ENCODE measurements at regions not wholly inside any gene's neighbourhood (a gene's known extent, or its start where the extent isn't known, plus 50 kb on each side); places are given as distances from the start of the nearest gene placed in this dataset.

- POLR2A ChIA-PET = no interaction called here
- ATAC-seq (no peak), DNase-seq (no peak)
- Mint-ChIP-seq H3K4me1 (no peaks in the 10 kb centered on the region), H3K27me3 (peaks cover 0 to 4% (median 0%) of the 10 kb centered on the region in 5 donors), H3K27ac (no peak overlapping the region), H3K36me3 (no peaks in the 10 kb centered on the region), H3K9me3 (peaks cover 0 to 4% (median 0%) of the 10 kb centered on the region in 9 donors), H3K4me3 (no peak overlapping the region)
Measured at GRCh38 chr5:32964261-32964660, 253.1 kb downstream of the NPR3 start.

DNA sequence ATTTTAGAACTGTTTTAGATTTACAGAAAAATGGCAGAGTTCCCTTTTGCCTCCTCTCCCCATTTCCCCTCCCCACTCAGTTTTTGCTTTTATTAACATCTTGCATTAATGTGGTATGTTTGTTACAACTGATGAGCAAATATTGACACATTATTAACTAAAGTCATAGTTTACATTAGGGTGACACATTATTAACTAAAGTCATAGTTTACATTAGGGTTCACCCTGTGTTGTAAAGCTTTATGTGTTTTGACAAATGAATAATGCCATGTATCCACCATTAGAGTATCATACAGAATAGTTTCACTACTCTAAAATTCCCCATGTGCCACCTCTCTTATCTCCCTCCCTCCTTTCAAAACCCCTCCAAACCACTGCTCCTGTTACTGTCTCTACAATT is 262.5 kb downstream of the NPR3 start:
- peaks cover 1 to 21% (median 4%) of the 10 kb centered on the region in 5 donors for H3K27me3 Mint-ChIP-seq
- H3K36me3 Mint-ChIP-seq = peaks cover 0 to under 1% (median 0%) of the 10 kb centered on the region in 3 donors
- H3K9me3 Mint-ChIP-seq = peaks cover 0 to 5% (median 0%) of the 10 kb centered on the region in 9 donors
- ATAC-seq = no peak
- no peaks in the 10 kb centered on the region for H3K4me1 Mint-ChIP-seq
- H3K27ac Mint-ChIP-seq = no peak overlapping the region
- DNase-seq = no peak
- H3K4me3 Mint-ChIP-seq = no peak overlapping the region
- POLR2A ChIA-PET = no interaction called here

DNA sequence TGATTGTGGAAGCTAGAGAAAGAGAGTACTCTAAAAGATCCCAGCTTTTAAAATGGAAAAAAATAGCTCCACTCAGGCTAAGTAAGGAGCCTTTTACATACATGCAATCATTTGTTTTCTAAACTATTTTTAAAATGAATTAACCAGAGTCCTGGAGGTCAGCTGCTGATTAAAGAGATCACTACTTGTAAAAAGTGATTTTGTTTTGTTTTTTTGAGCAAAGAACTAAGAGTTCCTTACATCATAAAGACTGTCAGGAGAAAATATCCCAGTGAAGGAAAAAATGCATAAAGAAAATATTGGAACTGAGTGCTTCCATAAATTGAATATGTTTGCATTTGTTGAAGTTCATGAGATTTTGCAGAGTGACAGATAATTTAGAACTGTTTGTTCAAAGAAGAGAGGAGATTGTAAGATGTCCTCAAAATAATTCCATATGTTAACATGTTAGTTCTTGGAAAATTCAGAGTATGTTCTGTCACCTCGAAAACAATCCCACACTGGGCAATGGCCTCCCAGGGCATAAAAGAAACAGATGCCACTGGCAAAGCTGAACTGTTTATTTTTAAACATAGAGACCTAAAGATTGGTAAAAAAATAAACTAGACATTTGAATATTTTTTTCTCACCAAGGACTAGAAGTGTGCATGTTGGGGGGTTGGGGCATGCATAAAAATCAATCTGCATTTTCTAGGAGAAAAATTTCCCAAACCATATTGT is 264.7 kb downstream of the NPR3 start:
- Mint-ChIP-seq H3K4me1 (no peaks in the 10 kb centered on the region), H3K27ac (no peak overlapping the region), H3K27me3 (peaks cover 1 to 21% (median 4%) of the 10 kb centered on the region in 5 donors), H3K9me3 (peaks cover 0 to 10% (median 5%) of the 10 kb centered on the region in 9 donors), H3K4me3 (no peak overlapping the region), H3K36me3 (peaks cover 0 to 10% (median 0%) of the 10 kb centered on the region in 3 donors)
- POLR2A ChIA-PET = no interaction called here
- DNase-seq = no peak
- no peak for ATAC-seq

GRCh38 chr5:32981061-32981460 is 269.9 kb downstream of the NPR3 start:
- Mint-ChIP-seq H3K4me1 (no peaks in the 10 kb centered on the region), H3K27ac (no peak overlapping the region), H3K9me3 (peaks cover 0 to 35% (median 12%) of the 10 kb centered on the region in 9 donors), H3K27me3 (peaks cover 1 to 21% (median 4%) of the 10 kb centered on the region in 5 donors), H3K4me3 (no peak overlapping the region), H3K36me3 (peaks cover 0 to 10% (median 0%) of the 10 kb centered on the region in 3 donors)
- POLR2A ChIA-PET = no interaction called here
- DNase-seq = no peak
- no peak for ATAC-seq

GRCh38 chr5:32984851-32985610 is 273.9 kb downstream of the NPR3 start:
- POLR2A ChIA-PET = no interaction called here
- no peaks in the 10 kb centered on the region for H3K36me3 Mint-ChIP-seq

DNA sequence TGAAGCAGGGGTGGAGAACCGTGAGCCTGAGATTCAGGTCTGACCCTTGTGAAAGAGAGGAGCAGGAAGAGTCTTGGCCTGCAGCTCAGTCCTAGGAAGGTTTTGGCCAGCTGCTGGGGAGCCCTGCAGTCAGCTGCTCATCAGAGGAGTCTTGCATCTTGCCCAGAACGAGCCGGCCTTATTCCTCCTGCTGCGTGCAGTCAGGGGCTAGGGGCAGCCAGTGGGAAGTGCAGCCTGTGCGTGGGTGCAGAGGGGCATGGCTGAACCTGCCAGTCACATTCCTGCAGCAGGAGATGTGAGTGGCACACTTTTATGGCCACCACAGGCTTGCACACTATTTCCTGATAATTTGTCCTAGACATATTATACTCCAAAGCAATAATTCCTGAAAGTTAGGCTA is 278.7 kb downstream of the NPR3 start:
- no peak for ATAC-seq
- Mint-ChIP-seq H3K9me3 (peaks cover 0 to 47% (median 12%) of the 10 kb centered on the region in 9 donors), H3K27me3 (peaks cover 0 to 2% (median 0%) of the 10 kb centered on the region in 5 donors), H3K36me3 (no peaks in the 10 kb centered on the region), H3K27ac (no peak overlapping the region), H3K4me1 (no peaks in the 10 kb centered on the region), H3K4me3 (no peak overlapping the region)
- DNase-seq = no peak
- POLR2A ChIA-PET = no interaction called here

More at GRCh38 chr5:32984851-32985610, 273.9 kb downstream of the NPR3 start:
- peaks cover 0 to 33% (median 15%) of the 10 kb centered on the region in 9 donors for H3K9me3 Mint-ChIP-seq
- DNase-seq = no peak
- peaks cover 0 to 2% (median 0%) of the 10 kb centered on the region in 5 donors for H3K27me3 Mint-ChIP-seq
- H3K27ac Mint-ChIP-seq = no peak overlapping the region
- no peak overlapping the region for H3K4me3 Mint-ChIP-seq
- ATAC-seq = no peak
- H3K4me1 Mint-ChIP-seq = no peaks in the 10 kb centered on the region

GRCh38 chr5:32990593-32991420 is 279.7 kb downstream of the NPR3 start:
- H3K27me3 Mint-ChIP-seq = peaks cover 0 to 2% (median 0%) of the 10 kb centered on the region in 5 donors
- no peak overlapping the region for H3K4me3 Mint-ChIP-seq
- peaks cover 0 to 37% (median 7%) of the 10 kb centered on the region in 9 donors for H3K9me3 Mint-ChIP-seq
- ATAC-seq = no peak
- no peaks in the 10 kb centered on the region for H3K36me3 Mint-ChIP-seq
- POLR2A ChIA-PET = no interaction called here
- no peaks in the 10 kb centered on the region for H3K4me1 Mint-ChIP-seq
- DNase-seq = no peak
- no peak overlapping the region for H3K27ac Mint-ChIP-seq

GRCh38 chr5:32991421-32991815 is 280.3 kb downstream of the NPR3 start:
- H3K36me3 Mint-ChIP-seq = no peaks in the 10 kb centered on the region
- H3K9me3 Mint-ChIP-seq = peaks cover 0 to 31% (median 6%) of the 10 kb centered on the region in 9 donors
- peaks cover 0 to 2% (median 0%) of the 10 kb centered on the region in 5 donors for H3K27me3 Mint-ChIP-seq
- ATAC-seq (no peak), DNase-seq (no peak)
- POLR2A ChIA-PET = no interaction called here
- H3K4me3 Mint-ChIP-seq = no peak overlapping the region
- H3K27ac Mint-ChIP-seq = no peak overlapping the region
- H3K4me1 Mint-ChIP-seq = no peaks in the 10 kb centered on the region

GRCh38 chr5:32996336-32996735 is 285.2 kb downstream of the NPR3 start:
- no peak for ATAC-seq
- no peaks in the 10 kb centered on the region for H3K36me3 Mint-ChIP-seq
- peaks cover 0 to 45% (median 14%) of the 10 kb centered on the region in 9 donors for H3K9me3 Mint-ChIP-seq
- H3K27me3 Mint-ChIP-seq = no peaks in the 10 kb centered on the region
- POLR2A ChIA-PET = no interaction called here
- H3K4me1 Mint-ChIP-seq = no peaks in the 10 kb centered on the region
- no peak overlapping the region for H3K4me3 Mint-ChIP-seq
- no peak for DNase-seq
- H3K27ac Mint-ChIP-seq = no peak overlapping the region

GRCh38 chr5:33008751-33009418 is 297.8 kb downstream of the NPR3 start:
- Mint-ChIP-seq H3K9me3 (peaks cover 8 to 24% (median 14%) of the 10 kb centered on the region in 9 donors), H3K4me1 (no peaks in the 10 kb centered on the region), H3K36me3 (no peaks in the 10 kb centered on the region), H3K27me3 (no peaks in the 10 kb centered on the region), H3K27ac (no peak overlapping the region), H3K4me3 (no peak overlapping the region)
- DNase-seq (no peak), ATAC-seq (no peak)
- POLR2A ChIA-PET = no interaction called here

DNA sequence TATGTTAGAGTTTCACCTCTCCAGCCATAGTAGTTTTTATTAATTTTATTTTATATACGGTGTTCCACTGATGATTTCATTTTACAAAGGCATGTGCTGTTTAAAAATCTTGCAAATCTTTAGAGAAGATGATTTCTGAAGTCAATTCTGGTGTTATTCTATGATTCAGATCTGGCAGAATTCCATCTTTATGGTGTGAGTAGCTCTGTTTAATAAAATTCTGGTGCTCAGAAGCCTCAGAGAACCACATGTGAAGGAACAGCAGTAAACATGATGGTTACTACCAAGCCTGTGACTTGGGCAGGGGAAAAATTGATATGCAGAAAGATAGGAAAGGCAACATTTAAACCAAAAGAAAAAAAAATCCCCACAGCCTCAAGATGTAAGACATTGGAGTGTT is 299.7 kb downstream of the NPR3 start:
- no peaks in the 10 kb centered on the region for H3K4me1 Mint-ChIP-seq
- no peak overlapping the region for H3K4me3 Mint-ChIP-seq
- peaks cover 0 to 4% (median 0%) of the 10 kb centered on the region in 3 donors for H3K36me3 Mint-ChIP-seq
- no peak overlapping the region for H3K27ac Mint-ChIP-seq
- ATAC-seq = no peak
- H3K27me3 Mint-ChIP-seq = no peaks in the 10 kb centered on the region
- POLR2A ChIA-PET = no interaction called here
- H3K9me3 Mint-ChIP-seq = peaks cover 11 to 33% (median 21%) of the 10 kb centered on the region in 9 donors
- no peak for DNase-seq

DNA sequence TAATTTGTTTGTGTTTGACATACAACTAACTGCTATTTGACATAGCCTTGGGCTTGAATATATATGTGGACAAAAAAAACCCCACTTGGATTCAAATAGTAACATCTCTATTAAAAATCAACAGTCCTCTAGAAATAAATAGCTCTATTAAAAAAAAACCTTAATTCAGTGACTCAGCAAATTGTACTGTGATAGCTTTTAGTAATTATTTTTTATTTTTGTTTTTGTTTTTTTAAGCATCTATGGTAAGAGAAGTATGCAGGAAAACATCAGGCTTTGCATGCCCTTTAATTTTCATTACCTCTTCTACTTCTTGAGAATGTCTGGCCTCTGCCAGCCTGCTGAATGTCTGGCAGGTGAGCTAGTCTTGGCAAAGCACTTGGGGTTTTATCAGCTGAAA is 300.7 kb downstream of the NPR3 start:
- H3K4me3 Mint-ChIP-seq = no peak overlapping the region
- no peak for DNase-seq
- ATAC-seq = no peak
- POLR2A ChIA-PET = no interaction called here
- H3K27ac Mint-ChIP-seq = no peak overlapping the region
- peaks cover 12 to 39% (median 21%) of the 10 kb centered on the region in 9 donors for H3K9me3 Mint-ChIP-seq
- H3K27me3 Mint-ChIP-seq = no peaks in the 10 kb centered on the region
- no peaks in the 10 kb centered on the region for H3K4me1 Mint-ChIP-seq
- H3K36me3 Mint-ChIP-seq = peaks cover 0 to 4% (median 0%) of the 10 kb centered on the region in 3 donors
